ENCODE measurements at regions not wholly inside any gene's neighbourhood (a gene's known extent, or its start where the extent isn't known, plus 50 kb on each side); places are given as distances from the start of the nearest gene placed in this dataset.

GRCh38 chr9:12464910-12465512 lies 228.2 kb upstream of the TYRP1 start:
- H3K4me3 ChIP-seq (ENCODE audit: low read length): no peak overlapping the region
- peak; percentile 30 for DNase-seq (ENCODE audit: low read depth, low spot score)

GRCh38 chr9:12469084-12469483 lies 224.1 kb upstream of the TYRP1 start:
- DNase-seq (ENCODE audit: low read depth, low spot score): no peak
- H3K4me3 ChIP-seq (ENCODE audit: low read length): no peak overlapping the region

- no peak for DNase-seq (ENCODE audit: low read depth, low spot score)
- H3K4me3 ChIP-seq (ENCODE audit: low read length): no peak overlapping the region
These were observed 198.8 kb upstream of the TYRP1 start for GRCh38 chr9:12494411-12494810.

GRCh38 chr9:12497790-12498189 lies 195.4 kb upstream of the TYRP1 start:
- DNase-seq (ENCODE audit: low read depth, low spot score): no peak
- no peak overlapping the region for H3K4me3 ChIP-seq (ENCODE audit: low read length)

- no peak for DNase-seq (ENCODE audit: low read depth, low spot score)
- no peak overlapping the region for H3K4me3 ChIP-seq (ENCODE audit: low read length)
These were observed 190.7 kb upstream of the TYRP1 start for GRCh38 chr9:12502520-12502919.

- no peak overlapping the region for H3K4me3 ChIP-seq (ENCODE audit: low read length)
- no peak for DNase-seq (ENCODE audit: low read depth, low spot score)
These were observed 189.5 kb upstream of the TYRP1 start for GRCh38 chr9:12503606-12504122.

- H3K4me3 ChIP-seq (ENCODE audit: low read length): no peak overlapping the region
- DNase-seq (ENCODE audit: low read depth, low spot score): no peak
These were observed 182.6 kb upstream of the TYRP1 start for GRCh38 chr9:12510551-12510950.

GRCh38 chr9:12511726-12512125 lies 181.5 kb upstream of the TYRP1 start:
- no peak for DNase-seq (ENCODE audit: low read depth, low spot score)

GRCh38 chr9:12516031-12516430 lies 177.2 kb upstream of the TYRP1 start:
- no peak overlapping the region for H3K4me3 ChIP-seq (ENCODE audit: low read length)
- no peak for DNase-seq (ENCODE audit: low read depth, low spot score)

More at GRCh38 chr9:12511726-12512125, 181.5 kb upstream of the TYRP1 start:
- no peak overlapping the region for H3K4me3 ChIP-seq (ENCODE audit: low read length)

- no peak for DNase-seq (ENCODE audit: low read depth, low spot score)
- no peak overlapping the region for H3K4me3 ChIP-seq (ENCODE audit: low read length)
These were observed 176.6 kb upstream of the TYRP1 start for GRCh38 chr9:12516573-12516972.

GRCh38 chr9:12538842-12539579 lies 154.2 kb upstream of the TYRP1 start:
- H3K4me3 ChIP-seq (ENCODE audit: low read length): no peak overlapping the region
- no peak for DNase-seq (ENCODE audit: low read depth, low spot score)

GRCh38 chr9:12539580-12539975 lies 153.6 kb upstream of the TYRP1 start:
- no peak for DNase-seq (ENCODE audit: low read depth, low spot score)
- no peak overlapping the region for H3K4me3 ChIP-seq (ENCODE audit: low read length)

GRCh38 chr9:12544700-12545099 lies 148.5 kb upstream of the TYRP1 start:
- H3K4me3 ChIP-seq (ENCODE audit: low read length): no peak overlapping the region

GRCh38 chr9:12554636-12555035 lies 138.5 kb upstream of the TYRP1 start:
- no peak overlapping the region for H3K4me3 ChIP-seq (ENCODE audit: low read length)
- peak; percentile 18 for DNase-seq (ENCODE audit: low read depth, low spot score)

More at GRCh38 chr9:12544700-12545099, 148.5 kb upstream of the TYRP1 start:
- DNase-seq (ENCODE audit: low read depth, low spot score): no peak

- no peak for DNase-seq (ENCODE audit: low read depth, low spot score)
- no peak overlapping the region for H3K4me3 ChIP-seq (ENCODE audit: low read length)
These were observed 126.6 kb upstream of the TYRP1 start for GRCh38 chr9:12566404-12567090.

GRCh38 chr9:12584656-12585522 lies 108.3 kb upstream of the TYRP1 start:
- H3K4me3 ChIP-seq (ENCODE audit: low read length): no peak overlapping the region
- DNase-seq (ENCODE audit: low read depth, low spot score): no peak

GRCh38 chr9:12595400-12595799 lies 97.8 kb upstream of the TYRP1 start:
- H3K4me3 ChIP-seq (ENCODE audit: low read length): no peak overlapping the region
- DNase-seq (ENCODE audit: low read depth, low spot score): no peak

GRCh38 chr9:12604164-12604821 lies 88.9 kb upstream of the TYRP1 start:
- no peak for DNase-seq (ENCODE audit: low read depth, low spot score)
- no peak overlapping the region for H3K4me3 ChIP-seq (ENCODE audit: low read length)

All from Jurkat, Clone E6-1 (cell line).